ENCODE measurements at regions not wholly inside any gene's neighbourhood (a gene's known extent, or its start where the extent isn't known, plus 50 kb on each side); places are given as distances from the start of the nearest gene placed in this dataset.

DNA sequence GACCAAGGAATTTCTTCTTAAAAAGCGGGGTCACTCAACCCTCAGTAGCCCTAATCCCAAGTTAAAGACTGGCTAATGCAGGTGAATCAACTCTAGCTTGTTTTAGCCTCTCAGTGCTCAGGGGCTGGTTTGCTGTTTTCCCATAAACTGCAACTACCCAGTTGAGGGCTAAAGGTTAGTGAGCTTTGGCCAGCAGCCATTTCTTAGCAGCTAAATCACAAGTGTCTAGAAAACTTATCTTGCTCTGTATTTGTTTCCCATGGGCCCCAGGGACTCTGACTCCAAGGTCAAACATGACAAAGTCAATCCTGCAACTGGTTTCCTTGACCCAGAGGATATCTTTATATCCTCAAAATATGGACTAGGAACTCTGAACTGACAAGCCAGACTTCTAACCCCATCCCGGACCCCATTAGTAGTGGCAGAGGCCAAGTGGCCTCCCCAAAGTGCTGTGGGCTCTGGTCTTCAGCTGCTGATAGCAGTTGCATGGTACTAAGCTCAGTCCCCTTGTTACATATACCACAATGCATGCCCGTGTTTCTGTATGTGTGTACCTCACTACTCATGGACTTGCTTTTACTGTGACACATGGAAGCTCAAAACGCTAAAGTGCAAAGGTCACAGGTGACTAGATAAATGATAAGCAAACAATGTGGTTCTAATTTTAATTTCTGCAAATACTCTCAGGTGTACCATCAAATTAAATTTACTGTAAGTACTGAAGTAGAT, 793.0 kb upstream of the IGFBP3 start:
- TF ChIP-seq, protein P1, sequence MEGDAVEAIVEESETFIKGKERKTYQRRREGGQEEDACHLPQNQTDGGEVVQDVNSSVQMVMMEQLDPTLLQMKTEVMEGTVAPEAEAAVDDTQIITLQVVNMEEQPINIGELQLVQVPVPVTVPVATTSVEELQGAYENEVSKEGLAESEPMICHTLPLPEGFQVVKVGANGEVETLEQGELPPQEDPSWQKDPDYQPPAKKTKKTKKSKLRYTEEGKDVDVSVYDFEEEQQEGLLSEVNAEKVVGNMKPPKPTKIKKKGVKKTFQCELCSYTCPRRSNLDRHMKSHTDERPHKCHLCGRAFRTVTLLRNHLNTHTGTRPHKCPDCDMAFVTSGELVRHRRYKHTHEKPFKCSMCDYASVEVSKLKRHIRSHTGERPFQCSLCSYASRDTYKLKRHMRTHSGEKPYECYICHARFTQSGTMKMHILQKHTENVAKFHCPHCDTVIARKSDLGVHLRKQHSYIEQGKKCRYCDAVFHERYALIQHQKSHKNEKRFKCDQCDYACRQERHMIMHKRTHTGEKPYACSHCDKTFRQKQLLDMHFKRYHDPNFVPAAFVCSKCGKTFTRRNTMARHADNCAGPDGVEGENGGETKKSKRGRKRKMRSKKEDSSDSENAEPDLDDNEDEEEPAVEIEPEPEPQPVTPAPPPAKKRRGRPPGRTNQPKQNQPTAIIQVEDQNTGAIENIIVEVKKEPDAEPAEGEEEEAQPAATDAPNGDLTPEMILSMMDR (IDR thresholded peaks at IDR 0.05), result no peak
- no peak for TF ChIP-seq POLR2A (IDR thresholded peaks at IDR 0.05)

Measured in heart left ventricle (tissue), 13 donors.